ENCODE measurements at regions not wholly inside any gene's neighbourhood (a gene's known extent, or its start where the extent isn't known, plus 50 kb on each side); places are given as distances from the start of the nearest gene placed in this dataset.

GRCh38 chr6:133768656-133769295 lies 120.1 kb upstream of the TCF21 start:
- peak; percentile 8 to 21 for DNase-seq
- Histone ChIP-seq H3K36me3 (no peaks in the 10 kb centered on the region), H3K4me1 (no peaks in the 10 kb centered on the region), H3K27me3 (no peaks in the 10 kb centered on the region), H3K4me3 (replicated peaks in 1 of 3) (no peak overlapping the region), H3K9me3 (no peaks in the 10 kb centered on the region), H3K27ac (no peak overlapping the region)
- TF ChIP-seq, protein P1, sequence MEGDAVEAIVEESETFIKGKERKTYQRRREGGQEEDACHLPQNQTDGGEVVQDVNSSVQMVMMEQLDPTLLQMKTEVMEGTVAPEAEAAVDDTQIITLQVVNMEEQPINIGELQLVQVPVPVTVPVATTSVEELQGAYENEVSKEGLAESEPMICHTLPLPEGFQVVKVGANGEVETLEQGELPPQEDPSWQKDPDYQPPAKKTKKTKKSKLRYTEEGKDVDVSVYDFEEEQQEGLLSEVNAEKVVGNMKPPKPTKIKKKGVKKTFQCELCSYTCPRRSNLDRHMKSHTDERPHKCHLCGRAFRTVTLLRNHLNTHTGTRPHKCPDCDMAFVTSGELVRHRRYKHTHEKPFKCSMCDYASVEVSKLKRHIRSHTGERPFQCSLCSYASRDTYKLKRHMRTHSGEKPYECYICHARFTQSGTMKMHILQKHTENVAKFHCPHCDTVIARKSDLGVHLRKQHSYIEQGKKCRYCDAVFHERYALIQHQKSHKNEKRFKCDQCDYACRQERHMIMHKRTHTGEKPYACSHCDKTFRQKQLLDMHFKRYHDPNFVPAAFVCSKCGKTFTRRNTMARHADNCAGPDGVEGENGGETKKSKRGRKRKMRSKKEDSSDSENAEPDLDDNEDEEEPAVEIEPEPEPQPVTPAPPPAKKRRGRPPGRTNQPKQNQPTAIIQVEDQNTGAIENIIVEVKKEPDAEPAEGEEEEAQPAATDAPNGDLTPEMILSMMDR (IDR thresholded peaks at IDR 0.05): no peak
- TF ChIP-seq POLR2A (IDR thresholded peaks at IDR 0.05): no peak
- intact Hi-C loops (cut with DNase I): no loop called here
- 35 to 36% methylated on average over 5 of the region's 5 CpGs for WGBS, 2 donors

GRCh38 chr6:133769463-133769862 lies 119.5 kb upstream of the TCF21 start:
- no peaks in the 10 kb centered on the region for H3K36me3 ChIP-seq
- H3K9me3 ChIP-seq: no peaks in the 10 kb centered on the region
- H3K27ac ChIP-seq: no peak overlapping the region
- no peak for DNase-seq
- intact Hi-C loops (cut with DNase I): no loop called here
- 81 to 88% methylated on average over 1 of the region's 1 CpG for WGBS, 2 donors
- no peaks in the 10 kb centered on the region for H3K4me1 ChIP-seq
- no peaks in the 10 kb centered on the region for H3K27me3 ChIP-seq
- TF ChIP-seq, protein P1 (IDR thresholded peaks at IDR 0.05): no peak
- TF ChIP-seq POLR2A (IDR thresholded peaks at IDR 0.05): no peak
- no peak overlapping the region for H3K4me3 ChIP-seq (replicated peaks in 1 of 3)

DNA sequence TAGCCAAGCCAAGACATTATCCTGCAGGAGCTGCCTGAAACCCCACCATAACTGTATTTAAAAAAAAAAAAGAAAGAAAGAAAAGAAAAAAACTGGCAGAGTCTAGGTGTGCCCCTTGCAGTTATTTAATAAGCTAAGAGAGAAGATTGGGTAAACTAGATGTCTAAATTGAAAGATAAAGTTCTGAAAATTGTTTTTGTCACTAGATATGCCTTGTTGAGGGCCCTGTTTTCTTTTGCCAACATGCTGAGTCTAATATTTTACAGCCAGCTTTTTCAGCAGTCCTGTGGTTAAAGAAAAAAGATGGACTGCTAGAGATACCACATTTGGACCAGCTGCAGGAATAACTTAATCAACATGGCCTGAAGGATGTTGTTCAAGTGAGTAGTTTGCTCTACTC lies 116.3 kb upstream of the TCF21 start:
- intact Hi-C loops (cut with DNase I): no loop called here
- no peak overlapping the region for H3K27ac ChIP-seq

GRCh38 chr6:133773776-133774175 lies 115.1 kb upstream of the TCF21 start:
- H3K4me3 ChIP-seq (replicated peaks in 1 of 3): no peak overlapping the region
- no peaks in the 10 kb centered on the region for H3K36me3 ChIP-seq
- DNase-seq: no peak
- intact Hi-C loops (cut with DNase I): no loop called here
- H3K27ac ChIP-seq: no peak overlapping the region
- no peaks in the 10 kb centered on the region for H3K9me3 ChIP-seq
- WGBS, 2 donors: 78% methylated on average over 2 of the region's 2 CpGs
- H3K4me1 ChIP-seq: peaks cover 0 to 3% of the 10 kb centered on the region in 2 donors
- H3K27me3 ChIP-seq: no peaks in the 10 kb centered on the region
- no peak for TF ChIP-seq POLR2A (IDR thresholded peaks at IDR 0.05)
- TF ChIP-seq, protein P1 (IDR thresholded peaks at IDR 0.05): no peak

More for the DNA sequence above, 116.3 kb upstream of the TCF21 start:
- no peak overlapping the region for H3K4me3 ChIP-seq (replicated peaks in 1 of 3)
- H3K4me1 ChIP-seq: no peaks in the 10 kb centered on the region
- no peaks in the 10 kb centered on the region for H3K36me3 ChIP-seq
- DNase-seq: no peak
- H3K27me3 ChIP-seq: no peaks in the 10 kb centered on the region
- TF ChIP-seq POLR2A (IDR thresholded peaks at IDR 0.05): no peak
- TF ChIP-seq, protein P1 (IDR thresholded peaks at IDR 0.05): no peak
- H3K9me3 ChIP-seq: no peaks in the 10 kb centered on the region

DNA sequence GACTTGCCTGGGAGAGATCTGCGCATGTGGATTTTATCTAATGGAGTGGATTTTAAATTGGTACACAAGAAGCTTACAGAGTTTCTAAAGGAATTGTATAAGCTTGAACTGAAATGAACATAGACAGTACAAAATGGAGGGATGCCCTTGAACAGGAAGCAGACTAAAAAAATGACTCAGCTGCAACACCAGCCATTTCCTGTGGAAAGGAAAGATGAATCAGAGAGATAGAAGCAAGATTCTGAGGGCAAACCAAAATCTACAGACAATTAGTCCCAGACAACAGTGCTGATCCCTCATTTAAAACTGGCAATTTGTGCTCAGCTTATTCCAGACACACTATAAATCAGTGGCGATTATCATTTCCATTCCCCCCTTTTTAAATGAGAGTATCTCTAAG lies 114.6 kb upstream of the TCF21 start:
- Histone ChIP-seq H3K36me3 (no peaks in the 10 kb centered on the region), H3K4me3 (replicated peaks in 1 of 3) (no peak overlapping the region), H3K27me3 (no peaks in the 10 kb centered on the region), H3K9me3 (no peaks in the 10 kb centered on the region), H3K27ac (no peak overlapping the region), H3K4me1 (peaks cover 0 to 6% of the 10 kb centered on the region in 2 donors)
- intact Hi-C loops (cut with DNase I): no loop called here
- WGBS, 2 donors: 93 to 94% methylated on average over 2 of the region's 2 CpGs
- DNase-seq: no peak
- TF ChIP-seq, protein P1 (IDR thresholded peaks at IDR 0.05): no peak
- no peak for TF ChIP-seq POLR2A (IDR thresholded peaks at IDR 0.05)
